LNCAP (cell line): ENCODE measurements at regions not wholly inside any gene's neighbourhood (a gene's known extent, or its start where the extent isn't known, plus 50 kb on each side); places are given as distances from the start of the nearest gene placed in this dataset.

Experiments
- CTCF ChIP-seq: fragments of 450-650 bp; IDR thresholded peaks from 2 replicates; pipeline ENCODE4 v1.5.1; 2017; ENCODE audit warnings: mild to moderate bottlenecking

- TF ChIP-seq CTCF, result peak; percentile 70
These were observed 57.2 kb upstream of the IRAK1BP1 start for GRCh38 chr6:78810146-78810545.

- no peak for TF ChIP-seq CTCF
These were observed 56.7 kb upstream of the IRAK1BP1 start for GRCh38 chr6:78810698-78811097.
